GM21381 (cell line): ENCODE measurements at regions not wholly inside any gene's neighbourhood (a gene's known extent, or its start where the extent isn't known, plus 50 kb on each side); places are given as distances from the start of the nearest gene placed in this dataset.

ENCODE experiments used
- ATAC-seq: cut with Tn5 transposase; IDR thresholded peaks from one replicate; pipeline ENCODE4 v1.9.1; 2021; ENCODE audit warnings: mild to moderate bottlenecking, moderate library complexity; ENCODE audit not compliant: unreplicated experiment

DNA sequence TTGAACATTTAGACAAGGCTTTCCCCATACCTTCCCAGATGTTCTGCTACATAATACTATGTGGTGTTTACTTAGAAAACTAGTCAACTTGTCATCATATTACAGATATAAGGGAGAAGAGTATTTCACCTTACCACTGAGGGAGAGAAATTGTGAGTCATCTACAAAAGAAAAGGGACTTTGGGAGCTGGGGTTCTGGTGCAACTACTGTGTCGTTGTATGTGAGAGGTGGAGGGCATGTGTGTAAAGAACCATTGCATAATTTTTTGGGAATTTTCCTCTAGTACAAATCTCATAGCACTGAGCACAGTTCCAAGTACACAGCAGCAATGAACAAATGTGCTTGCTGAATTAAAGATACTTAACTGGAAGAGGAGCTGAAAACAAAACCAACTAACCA, 665.6 kb downstream of the DHX35 start:
- ATAC-seq, result no peak

DNA sequence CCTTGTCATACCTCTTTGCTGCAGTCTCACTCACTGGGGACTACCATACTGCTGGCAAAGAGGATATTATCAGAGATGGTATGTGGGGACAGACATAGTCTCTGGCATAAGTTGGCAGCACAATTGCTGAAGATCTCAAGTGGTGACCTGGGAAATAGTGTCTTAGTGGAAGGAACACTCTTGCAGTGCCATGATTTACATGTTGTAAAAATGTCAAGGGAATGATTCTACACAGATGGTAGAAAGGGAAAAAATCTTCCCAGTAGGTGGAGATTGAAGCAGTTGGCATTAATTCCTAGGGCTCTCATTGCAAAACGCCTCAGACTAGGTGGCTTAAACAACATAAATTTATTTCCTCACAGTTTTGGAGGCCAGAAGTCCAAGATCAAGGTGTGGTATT, 662.2 kb downstream of the DHX35 start:
- no peak for ATAC-seq

DNA sequence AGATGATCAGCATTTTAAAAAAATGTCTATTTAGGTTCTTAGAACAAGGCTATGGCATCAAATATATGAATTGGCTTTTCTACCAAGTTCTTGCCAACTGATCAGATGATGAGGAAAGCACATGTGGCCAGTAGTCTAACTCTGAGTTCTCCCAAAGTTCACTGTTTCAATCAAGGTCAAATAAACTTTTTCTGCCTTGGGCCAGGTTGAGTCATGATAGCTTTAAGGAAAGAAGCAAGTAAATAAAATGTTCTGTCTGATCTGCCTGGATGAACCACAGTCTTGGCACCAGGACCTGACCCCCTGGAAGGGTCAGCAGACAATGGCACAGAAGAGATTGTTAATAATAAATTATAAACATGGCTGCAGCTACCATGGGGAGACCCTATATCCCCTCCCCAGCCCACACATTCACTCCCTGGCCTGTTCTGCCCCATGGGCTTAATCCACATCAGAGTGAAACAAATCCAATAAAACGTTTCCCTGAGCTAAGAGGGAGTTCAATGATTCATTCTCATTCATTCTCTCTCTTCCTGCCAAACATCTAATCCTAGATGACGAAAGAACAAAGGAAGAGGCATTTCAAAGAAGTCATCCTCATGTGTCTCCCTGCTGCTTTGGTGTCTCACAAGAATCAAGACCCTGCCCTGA, 661.6 kb downstream of the DHX35 start:
- no peak for ATAC-seq

DNA sequence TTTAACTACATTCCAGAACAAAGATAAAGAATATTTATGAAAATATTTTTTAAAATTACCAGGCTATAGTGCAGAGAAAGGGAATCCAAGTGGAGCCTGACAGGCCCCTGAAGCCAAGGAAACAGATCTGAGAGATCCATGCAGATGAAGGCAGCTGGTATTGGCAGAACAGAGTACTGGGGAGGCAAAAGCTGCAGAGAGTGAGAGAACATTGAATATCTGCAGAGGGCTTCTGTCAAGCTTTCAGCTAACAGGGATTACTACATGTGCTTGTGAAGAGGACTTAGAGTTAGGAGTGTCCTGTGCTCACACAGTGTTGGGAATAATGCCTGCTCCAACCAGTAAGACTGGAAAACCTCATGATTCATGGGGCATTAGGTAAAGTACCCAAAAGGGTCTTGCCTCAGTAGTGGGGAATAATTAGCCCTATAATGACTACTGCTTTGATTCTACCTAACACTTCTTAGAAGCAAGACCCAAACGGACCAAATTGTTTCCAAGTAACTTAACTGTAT, 657.2 kb downstream of the DHX35 start:
- ATAC-seq, result no peak

GRCh38 chr20:39611901-39612300, 649.8 kb downstream of the DHX35 start:
- ATAC-seq, result no peak

DNA sequence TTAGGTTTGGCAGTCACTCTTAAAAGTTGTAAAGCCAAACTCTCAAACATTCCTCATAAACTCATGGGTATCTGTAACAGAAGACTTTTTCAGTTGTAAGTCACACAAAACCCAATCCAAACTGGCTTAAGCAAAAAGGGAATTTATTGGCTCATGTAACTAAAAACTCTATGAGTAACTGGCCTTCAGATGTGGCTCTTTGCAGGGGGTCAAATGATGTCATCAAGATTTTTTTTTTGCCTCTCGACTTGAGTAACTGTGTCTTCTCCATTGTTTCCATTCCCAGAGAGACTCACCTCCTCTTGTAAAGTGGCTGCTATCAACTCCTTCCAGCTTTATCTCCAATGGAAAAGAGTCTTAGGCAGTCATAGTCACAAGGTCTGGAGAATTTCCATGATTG, 645.0 kb downstream of the DHX35 start:
- no peak for ATAC-seq

GRCh38 chr20:39605908-39606307, 643.8 kb downstream of the DHX35 start:
- ATAC-seq, result no peak

DNA sequence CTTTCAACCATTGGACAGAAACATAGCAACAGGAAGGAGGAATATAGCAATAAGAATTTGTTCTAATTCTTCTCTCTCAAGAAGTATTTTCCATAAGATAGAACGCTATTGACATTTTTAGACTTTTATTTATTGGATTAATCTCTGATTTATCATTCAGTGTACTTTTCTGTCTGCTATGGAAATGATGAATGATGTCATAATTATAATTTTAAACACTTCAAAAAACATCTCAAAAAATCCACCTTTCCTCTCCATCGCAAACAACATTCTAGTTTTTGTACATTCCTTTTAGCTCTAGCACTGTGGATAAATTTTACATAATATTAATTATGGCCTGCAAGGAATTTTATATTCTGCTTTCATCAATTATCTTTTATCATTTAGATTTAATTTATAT, 643.2 kb downstream of the DHX35 start:
- no peak for ATAC-seq

- ATAC-seq, result no peak
Observed at GRCh38 chr20:39603219-39603618, 641.1 kb downstream of the DHX35 start.

DNA sequence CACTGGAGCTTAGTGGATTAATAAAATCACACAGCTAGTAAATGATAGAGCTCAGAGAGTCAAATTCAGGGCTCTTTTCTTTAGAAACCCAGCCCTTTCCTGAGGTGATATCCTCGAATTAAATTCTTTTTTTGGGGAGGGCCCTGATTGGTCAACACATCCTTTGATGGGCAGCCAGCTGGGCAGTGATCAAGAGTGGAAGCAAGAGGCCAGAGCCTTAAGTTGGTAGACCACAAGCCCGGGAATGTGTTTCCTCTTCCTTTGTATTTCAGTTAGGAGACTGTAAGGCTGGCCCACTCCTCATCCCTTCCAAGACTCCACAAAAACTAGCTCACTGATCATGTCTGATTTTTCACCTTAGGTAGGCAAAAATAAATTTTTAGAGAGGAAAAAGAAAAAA, 640.5 kb downstream of the DHX35 start:
- no peak for ATAC-seq

DNA sequence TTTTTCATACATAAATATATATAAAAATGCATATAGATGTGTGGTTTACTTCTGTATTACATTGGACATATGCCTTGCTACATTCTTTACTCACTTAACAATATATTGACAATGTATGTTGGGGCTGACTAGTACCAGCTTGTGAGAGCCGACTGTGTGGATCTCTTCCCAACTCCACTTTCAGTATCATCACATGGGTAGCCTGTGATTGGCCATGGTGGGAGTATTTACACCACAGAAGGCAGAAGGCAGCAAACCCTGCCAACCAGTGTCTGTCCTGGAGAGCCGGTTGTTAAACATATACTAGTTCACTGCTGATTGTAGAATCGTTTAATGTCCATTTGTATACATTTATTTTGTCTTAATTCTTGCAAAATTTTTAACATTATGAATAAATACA, 638.7 kb downstream of the DHX35 start:
- ATAC-seq, result no peak

DNA sequence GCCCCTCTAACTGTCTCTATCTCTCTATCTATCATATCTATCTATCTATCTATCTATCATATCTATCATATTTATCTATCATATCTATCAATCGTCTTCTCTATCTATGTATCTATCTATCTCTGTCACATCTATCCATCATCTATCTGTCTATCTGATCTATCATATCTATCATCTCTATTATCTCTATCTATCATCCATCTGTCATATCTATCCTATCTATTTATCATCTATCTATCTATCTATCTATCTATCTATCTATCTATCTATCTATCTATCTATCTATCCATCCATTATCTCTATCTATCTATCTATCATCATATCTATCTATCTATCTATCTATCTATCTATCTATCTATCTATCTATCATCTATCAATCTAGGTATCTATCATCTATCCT, 638.0 kb downstream of the DHX35 start:
- no peak for ATAC-seq

- ATAC-seq, result no peak
Observed at GRCh38 chr20:39596554-39596953, 634.4 kb downstream of the DHX35 start.

GRCh38 chr20:39592371-39592770, 630.2 kb downstream of the DHX35 start:
- ATAC-seq, result no peak

DNA sequence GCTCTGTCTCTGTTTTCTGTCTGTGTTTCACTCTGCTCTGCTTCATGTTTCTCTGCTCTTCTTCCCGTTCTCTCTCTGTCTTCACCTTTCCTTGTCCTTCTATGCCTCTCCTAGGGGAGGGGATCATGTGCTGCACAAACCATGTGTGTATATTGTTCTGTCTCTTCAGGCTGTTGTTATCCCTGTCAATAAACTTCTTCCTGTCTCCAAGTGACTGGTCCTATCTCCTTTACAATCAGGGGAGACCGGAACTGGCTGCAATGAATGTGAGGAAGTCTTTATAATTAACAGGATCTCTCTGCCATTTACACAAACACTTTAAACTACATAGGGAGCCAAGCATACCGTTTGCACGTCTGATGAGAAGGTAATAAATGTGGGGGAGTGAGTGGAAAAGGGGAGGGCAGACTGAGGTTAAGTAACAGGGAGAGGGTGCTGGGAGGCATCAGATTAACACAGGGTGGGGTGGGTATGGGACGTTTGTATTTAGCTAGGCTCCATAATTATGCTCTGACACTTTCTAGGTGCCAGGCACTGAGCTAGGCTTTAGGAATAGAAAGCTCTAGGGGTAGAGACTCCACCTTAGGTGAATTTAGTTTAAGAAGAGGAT, 626.1 kb downstream of the DHX35 start:
- ATAC-seq, result no peak

- no peak for ATAC-seq
Observed at GRCh38 chr20:39581034-39581433, 618.9 kb downstream of the DHX35 start.

DNA sequence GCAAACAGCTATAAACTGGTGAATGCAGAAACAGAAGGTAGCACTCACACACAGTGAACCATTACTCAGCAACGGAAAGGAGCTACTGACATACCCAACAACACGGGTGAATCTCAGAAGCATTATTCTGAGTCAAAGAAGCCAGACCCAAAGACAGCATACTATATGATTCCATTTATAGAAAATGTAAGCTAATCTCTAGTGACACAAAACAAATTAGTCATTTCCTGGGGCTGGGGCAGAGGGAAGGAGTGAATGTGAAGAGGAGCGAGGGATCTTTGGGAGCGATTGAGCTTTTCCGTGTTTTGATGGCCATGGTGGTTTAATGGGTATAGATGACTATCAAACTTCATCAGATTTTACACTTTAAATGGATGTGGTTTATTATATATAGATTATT, 614.6 kb downstream of the DHX35 start:
- ATAC-seq, result no peak

DNA sequence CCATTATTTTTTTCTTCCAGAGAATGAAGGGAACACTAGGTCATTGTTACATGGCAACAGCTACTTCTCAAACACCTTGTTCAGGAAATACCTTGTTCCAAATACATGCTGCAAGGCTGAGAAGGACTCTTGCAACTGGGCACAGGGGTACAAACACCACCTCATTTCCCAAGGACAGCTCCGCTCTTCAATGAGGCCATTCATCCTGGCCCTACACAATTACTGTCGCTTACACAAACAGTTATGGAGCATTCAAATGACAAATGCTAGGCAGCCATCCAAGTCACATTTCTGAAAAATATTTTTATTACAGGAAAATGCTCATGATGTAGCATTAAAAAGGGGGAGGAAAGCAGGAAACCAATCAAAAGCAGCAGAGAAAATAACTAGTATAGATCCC, 611.9 kb downstream of the DHX35 start:
- ATAC-seq, result no peak

DNA sequence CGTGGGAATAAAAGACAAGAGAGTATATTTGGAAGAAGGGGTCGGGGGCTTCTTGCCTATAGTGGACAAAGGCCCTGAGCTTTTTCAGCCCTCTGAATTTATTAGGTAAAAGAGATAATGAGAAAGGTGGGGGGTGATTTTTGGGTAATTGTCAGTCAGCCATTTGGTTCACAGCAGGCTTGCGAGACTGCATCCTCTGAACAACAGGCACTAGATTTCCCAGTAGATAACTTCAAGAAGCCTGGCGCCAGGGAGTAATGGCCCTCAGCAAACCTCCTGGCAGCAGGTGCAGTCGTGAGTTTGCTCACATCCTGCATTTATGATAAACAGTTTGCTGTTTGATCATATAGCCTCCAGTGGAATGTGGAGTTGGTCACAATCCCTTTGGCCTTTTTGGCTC, 609.0 kb downstream of the DHX35 start:
- ATAC-seq, result no peak

DNA sequence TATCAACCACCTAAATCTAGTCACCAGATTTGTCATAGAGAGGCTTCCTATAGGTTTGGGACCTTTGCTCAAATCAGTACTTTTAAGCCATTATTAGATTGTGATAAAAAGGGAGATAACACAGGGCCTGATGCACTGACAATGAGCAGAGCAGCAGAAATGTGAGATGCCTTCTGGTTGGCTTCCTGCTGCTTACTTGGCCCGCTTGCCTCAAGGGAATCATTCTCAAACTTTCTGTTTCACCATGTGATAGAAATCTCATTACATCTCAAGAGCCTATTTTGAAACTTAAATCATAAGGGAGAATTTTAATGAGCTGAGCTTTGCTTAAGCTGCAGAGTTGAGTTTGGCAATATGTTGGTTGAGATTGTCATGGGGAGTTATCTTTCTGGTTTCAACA, 606.0 kb downstream of the DHX35 start:
- no peak for ATAC-seq

- no peak for ATAC-seq
Observed at GRCh38 chr20:39563349-39563748, 601.2 kb downstream of the DHX35 start.

- no peak for ATAC-seq
Observed at GRCh38 chr20:39554341-39554740, 592.2 kb downstream of the DHX35 start.

DNA sequence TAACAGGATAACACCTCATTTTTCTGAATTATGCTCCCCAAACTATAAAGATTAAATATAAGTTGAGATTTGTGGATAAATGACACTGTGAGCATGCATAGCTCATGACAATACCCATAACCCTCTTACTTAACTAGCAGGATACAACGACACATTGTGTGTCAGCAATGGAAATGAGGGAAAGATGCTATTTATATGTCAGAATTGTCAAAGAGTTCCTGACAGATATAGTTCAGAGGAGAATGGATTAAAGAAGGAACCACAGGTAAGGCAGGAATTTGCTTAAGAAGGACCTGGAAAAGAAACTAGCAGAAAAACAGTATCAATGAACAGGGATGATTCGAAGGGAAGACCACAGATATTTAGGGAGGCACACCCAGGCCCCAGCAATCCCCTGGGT, 591.0 kb downstream of the DHX35 start:
- ATAC-seq, result no peak
